ENCODE measurements at regions not wholly inside any gene's neighbourhood (a gene's known extent, or its start where the extent isn't known, plus 50 kb on each side); places are given as distances from the start of the nearest gene placed in this dataset.

- TF ChIP-seq, protein P1, sequence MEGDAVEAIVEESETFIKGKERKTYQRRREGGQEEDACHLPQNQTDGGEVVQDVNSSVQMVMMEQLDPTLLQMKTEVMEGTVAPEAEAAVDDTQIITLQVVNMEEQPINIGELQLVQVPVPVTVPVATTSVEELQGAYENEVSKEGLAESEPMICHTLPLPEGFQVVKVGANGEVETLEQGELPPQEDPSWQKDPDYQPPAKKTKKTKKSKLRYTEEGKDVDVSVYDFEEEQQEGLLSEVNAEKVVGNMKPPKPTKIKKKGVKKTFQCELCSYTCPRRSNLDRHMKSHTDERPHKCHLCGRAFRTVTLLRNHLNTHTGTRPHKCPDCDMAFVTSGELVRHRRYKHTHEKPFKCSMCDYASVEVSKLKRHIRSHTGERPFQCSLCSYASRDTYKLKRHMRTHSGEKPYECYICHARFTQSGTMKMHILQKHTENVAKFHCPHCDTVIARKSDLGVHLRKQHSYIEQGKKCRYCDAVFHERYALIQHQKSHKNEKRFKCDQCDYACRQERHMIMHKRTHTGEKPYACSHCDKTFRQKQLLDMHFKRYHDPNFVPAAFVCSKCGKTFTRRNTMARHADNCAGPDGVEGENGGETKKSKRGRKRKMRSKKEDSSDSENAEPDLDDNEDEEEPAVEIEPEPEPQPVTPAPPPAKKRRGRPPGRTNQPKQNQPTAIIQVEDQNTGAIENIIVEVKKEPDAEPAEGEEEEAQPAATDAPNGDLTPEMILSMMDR (IDR thresholded peaks at IDR 0.05): no peak
- TF ChIP-seq EZH2 (IDR thresholded peaks at IDR 0.05; ENCODE audit: borderline replicate concordance, insufficient read depth, low read depth, low read length, poor library complexity, severe bottlenecking): no peak
Observed at GRCh38 chr16:80283466-80284392, 257.1 kb upstream of the DYNLRB2 start.
